AG08395 (cell line): ENCODE measurements at regions not wholly inside any gene's neighbourhood (a gene's known extent, or its start where the extent isn't known, plus 50 kb on each side); places are given as distances from the start of the nearest gene placed in this dataset.

Source experiments
- DNase-seq: peaks from one replicate; pipeline ENCODE4 v3.0.0; 2012; ENCODE audit warnings: mixed read lengths, low spot score

DNA sequence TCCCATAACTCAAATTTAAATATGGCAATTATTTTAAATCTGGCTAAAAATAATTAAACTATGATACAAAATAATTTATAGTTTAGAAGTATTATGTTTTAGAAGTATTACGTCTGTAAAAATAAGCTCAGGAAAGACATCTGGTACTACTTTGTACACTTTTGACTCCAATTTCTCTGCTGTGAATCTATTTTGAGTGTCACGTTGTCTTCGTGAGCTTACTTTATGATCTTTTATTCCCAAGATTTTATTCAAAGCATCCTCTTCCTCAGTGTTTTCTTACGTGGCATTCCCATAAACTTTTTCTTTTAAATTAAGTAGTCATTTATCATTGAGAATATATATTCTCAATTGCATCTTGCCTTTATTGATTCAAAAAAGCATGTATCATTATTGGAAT lies 223.3 kb upstream of the KCNJ16 start:
- DNase-seq = no peak

DNA sequence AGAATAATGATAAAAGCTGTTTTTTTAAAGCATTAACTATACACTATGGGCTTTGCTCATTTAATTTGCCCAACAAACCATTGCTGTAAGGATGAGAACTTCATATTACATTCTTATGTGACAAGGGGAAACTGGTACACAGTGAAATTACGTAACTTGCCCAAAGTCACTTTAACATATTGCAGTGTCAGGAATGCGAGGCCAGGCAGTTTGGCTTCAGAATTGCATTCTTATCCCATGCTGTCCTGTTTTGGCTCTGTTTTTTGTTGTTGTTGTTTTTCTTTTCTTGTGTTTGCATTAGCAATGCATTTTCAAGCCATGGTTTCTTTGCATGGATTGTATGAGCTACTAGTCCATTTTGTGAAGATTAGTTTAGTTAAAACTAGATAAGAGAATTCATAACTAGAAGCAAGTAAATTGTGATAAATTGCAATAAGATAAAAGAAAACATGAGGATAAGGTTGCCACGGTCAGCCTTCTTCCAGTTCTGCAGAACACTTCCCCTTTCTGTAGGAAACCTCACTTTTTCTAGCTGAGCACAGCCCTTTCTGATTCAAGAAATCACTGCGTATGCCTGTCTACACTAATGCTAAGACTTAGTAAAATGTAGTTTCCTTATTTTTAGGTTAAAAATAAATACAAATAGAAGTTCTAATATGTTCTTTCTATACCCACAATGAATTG lies 221.3 kb upstream of the KCNJ16 start:
- DNase-seq = peak; percentile 50

DNA sequence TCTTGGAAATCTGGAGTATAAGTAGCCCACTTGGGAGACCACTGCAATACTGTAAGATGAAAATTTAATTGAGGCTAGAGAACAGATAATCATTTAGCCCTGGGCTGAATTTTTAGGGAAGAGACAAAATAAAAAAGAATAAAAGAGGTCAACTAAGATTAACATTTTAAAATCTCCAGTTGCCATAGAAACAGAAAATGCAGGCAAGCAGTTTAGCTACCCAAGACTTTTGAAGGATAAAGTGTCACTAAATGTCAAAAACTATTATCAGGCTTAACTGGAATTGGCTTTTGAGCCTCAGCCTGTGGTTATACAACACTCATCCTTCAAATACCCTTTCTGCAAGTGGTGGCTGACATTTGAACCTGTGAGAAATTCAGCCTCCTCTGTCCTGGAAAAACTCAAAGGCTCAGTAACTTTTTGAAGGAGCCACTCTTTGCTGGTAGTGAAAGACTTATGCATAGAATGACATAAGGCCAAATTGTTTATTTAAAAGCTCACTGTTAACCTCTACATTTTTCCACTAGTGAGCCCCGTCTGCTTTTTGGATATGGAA lies 220.7 kb upstream of the KCNJ16 start:
- no peak for DNase-seq

DNA sequence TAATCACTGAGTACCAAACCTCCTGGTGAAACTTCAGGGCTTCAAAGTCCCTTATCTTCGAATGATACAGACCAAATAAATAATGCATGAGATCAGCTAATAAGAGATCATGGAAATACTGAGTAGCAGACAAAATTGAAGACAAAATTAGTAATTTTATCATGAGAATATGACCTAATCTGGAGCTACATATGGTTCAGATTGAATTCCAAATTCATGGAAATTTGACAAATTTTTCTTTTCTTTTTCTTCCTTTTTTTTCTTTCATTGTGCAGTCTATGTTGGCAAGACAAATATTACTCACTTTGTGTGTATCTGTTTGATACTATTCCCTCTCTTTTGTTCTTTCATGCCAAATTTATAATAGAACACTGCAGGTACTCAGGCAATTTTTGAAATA lies 218.1 kb upstream of the KCNJ16 start:
- DNase-seq = no peak

DNA sequence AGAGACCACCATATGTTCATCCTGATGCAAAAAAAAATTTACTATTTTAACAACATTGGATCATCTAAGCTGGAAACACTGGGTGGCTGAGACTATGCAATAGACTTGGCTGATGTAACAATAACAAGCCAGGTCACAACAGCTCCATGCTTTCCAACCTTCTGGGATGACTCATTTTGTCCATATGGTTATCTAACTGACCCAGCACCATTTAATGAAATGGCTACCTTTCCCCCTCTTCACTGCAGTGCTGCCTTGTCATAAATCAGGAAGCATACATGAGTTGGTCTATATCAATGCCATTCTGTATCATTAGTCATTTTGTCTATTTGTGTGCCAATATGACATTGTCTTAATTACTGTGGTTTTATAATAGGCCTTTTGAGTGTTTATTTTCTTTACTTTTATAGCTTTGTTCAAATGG lies 217.6 kb upstream of the KCNJ16 start:
- DNase-seq = peak; percentile 68

DNA sequence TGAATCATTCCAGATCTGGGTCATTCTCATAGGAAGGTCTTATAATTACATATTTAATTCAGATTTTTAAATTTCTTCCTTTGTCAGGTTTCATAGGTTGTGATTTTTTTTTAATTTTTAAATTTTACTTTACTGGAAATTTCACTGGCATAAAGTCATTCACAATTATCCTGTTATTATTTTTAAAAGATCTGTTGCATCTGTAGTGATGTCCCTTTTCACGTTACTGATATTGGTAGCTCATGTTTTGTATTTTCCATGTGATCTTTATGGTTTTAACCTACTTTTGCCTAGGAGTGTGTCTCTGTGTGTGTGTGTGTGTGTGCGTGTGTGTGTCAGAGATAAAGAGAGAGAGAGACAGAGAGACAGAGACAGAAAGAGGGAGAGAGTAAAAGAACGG lies 216.6 kb upstream of the KCNJ16 start:
- no peak for DNase-seq

DNA sequence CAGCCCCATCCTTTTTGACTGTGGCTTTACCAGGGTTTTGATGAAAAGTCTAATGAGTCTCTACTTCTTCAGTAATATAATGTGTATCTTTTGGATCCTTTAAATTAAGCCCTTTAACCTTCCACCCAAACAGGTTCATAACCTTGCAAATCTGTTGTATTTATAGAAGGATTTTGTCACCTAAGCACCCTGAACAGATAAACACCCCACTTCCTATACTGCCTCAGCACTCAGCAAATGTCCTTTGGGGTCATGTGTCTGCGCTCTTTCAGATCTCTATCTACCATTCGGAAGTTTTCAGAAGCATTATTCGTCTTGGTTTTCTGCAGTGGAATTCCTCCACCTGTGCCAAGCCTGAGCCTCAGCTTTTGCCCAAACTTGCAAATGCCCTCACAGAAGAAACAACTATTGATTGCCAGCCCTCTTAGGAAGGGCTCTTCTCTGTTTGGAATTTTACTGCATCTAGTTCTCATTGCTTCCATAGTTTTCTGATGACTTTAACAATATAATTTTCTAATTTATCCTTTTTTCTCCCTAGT lies 214.8 kb upstream of the KCNJ16 start:
- DNase-seq = no peak

DNA sequence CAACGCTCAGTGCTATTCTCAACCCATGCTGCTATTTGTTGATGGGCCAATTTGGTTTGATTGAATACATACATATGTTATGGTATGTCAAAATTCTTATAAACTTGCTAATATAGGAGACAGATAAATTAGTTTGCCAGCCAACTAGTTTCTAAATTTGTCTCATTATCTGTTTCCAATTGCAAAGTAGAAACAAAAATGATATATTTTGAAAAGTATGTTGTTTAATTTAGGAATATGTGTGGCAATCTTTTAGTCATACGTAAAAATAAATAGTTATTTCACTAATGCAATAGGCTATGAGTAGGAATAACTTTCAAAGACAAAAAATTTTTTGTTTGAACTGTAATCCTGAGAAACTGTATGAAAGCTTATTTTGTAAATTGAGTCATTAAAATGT lies 210.6 kb upstream of the KCNJ16 start:
- DNase-seq = no peak

DNA sequence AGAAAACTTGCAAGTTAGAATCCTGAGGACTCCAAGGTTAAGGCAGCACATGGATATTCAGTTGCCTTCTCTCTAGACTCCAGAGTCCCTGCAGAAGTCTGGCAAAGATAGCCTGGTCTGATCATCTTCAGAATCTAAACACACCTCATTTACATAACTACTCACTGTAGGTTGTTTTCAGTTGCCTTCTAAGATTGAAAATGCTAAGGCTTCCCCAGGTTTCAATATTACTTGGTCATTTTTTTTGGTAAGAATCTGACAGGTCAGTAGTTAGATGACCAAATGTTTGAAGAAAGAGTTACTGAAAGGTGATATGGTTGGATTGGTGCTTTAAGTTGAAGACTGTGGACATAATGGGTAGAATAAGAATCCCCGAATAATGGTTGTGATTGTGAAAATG lies 205.4 kb upstream of the KCNJ16 start:
- DNase-seq = no peak

DNA sequence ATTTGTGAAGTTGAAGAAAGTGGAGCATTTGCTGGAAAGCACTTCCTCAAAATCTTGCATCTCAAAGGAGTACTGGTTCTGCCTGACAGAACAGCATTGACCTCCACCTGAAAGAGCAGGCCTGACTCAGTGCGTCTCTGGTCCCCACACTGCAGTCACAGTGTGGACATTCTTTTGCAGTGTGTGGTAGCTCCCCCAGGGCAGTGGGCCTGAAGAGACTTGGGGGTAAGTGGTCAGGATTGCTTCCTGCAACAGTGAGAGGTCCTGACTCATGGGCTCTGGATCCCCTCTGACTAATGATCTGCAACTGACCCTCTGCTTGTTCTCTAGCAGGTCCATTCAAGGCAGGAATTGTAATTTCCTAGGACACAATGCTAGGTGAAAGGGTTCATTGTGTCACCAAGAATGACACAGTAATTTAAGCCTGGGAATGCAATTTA lies 204.9 kb upstream of the KCNJ16 start:
- DNase-seq = peak; percentile 68

DNA sequence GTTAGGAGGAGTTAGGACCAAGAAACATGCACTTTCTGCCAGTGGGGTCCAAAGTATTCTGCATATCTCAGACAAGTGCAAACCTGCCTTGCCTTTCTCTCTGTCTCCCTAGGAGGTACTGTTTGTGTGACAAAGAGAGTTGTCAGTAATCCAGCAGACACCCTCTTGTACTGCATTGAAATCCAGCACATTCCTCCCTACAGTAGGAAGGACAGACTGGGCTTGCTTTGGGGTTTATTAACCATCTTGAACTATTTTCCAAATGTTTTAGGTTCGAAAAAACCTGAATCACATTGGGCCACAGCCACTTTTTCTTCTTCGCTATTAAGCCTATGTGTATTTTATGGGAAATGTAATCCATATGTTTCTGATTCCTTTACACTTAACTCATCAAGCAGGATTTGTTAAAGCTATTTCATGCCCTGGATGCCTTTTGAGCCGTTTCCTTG lies 204.2 kb upstream of the KCNJ16 start:
- peak; percentile 65 for DNase-seq

DNA sequence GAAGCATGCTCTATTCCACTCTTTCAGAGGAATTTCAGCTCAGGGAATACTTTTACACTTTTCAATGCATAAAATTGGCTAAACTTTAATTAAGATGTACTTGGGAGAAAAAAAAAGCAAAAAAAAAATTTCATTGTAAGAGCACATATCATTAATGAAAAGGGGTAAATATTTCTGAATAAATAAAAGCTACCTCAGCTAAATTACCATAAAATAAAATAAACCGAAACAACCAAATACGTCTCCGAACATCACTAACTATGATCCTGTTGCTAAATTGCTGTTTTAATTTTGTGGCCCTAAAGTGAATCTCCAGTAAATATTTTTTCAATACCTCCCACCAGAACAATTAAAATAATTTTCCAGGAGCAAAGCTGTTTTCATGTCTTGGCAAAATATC lies 203.7 kb upstream of the KCNJ16 start:
- DNase-seq = no peak

DNA sequence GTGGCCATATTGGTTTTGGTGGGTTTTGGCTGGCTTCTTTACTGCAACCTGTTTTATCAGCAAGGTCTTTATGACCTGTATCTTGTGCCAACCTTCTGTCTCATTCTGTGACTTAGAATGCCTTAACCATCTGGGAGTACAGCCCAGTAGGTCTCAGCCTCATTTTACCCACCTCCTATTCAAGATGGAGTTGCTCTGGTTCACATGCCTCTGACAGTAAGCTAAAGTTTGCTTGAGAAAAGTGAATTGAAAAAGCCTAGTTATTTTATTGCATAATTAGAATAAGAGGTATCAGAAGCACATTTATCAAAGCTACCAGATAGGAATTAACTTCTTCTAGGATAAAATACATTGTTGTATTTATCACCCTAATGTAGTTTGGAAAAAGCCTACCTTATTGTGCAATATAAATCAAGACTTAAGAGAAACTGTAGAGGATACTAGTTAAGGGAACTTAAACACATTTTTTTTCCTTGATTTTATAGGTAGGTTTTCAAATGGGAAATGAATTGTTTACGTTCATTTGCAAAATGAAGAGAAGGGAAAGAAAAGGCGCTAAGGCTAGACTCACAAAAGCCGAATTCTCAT lies 202.3 kb upstream of the KCNJ16 start:
- DNase-seq = no peak

DNA sequence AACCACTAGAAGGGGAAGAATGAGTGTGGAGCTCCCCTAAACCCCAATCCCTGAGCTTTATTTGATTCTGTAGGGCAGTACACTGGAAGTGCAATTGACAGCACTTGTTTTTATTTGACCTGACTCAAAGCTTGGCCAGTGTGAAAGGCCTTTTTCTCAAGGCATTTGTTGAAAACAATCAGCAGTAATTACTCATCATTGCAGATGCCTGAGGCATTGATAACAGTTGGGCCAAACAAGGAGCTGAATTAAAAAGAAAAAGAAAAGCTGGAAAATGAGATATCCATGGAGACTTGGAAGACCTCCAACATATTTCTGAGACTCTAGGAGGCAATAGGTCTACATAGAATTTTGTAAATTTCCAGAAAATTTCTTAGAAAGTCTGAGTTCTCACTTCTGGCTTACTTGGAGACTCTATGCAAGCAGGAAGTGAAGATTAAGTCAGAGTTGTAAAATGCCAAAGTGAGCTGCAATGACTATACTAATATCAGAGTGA lies 200.8 kb upstream of the KCNJ16 start:
- DNase-seq = peak; percentile 48

DNA sequence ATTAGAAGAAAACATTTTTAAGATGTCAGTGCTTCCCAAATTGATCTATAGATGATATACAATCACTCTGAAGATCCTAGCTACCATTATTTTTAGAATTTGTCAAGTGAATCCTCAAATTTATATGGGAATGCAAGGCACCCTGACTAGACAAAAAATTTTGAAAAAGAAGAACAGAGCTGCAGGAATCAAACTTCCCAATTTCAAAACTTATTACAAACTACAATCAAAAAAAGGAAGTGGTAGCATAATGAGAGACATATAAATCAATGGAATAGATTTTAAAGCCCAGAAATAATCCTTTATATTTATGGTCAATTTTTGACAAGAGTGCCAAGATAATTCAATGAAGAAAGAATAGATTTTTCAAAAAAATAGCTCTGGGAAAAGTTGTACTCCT lies 198.3 kb upstream of the KCNJ16 start:
- DNase-seq = no peak

DNA sequence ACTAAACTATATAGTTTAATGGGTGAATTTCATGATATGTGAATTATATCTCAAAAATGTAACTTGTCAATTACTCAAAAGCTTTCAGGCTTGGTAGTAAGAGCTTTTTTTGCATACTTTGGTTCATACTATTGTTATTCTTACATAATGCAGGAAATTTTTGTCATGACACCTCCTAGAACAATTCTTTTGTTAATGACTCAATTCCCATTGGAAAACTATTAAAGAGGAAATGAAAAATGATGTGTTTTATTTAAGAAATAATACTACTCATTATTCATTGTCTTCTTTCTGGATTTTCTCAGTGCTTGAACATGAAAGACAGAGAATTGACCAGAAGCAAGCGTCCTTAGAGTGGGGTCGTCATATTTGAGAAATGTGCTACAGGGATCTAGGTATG lies 196.4 kb upstream of the KCNJ16 start:
- no peak for DNase-seq

DNA sequence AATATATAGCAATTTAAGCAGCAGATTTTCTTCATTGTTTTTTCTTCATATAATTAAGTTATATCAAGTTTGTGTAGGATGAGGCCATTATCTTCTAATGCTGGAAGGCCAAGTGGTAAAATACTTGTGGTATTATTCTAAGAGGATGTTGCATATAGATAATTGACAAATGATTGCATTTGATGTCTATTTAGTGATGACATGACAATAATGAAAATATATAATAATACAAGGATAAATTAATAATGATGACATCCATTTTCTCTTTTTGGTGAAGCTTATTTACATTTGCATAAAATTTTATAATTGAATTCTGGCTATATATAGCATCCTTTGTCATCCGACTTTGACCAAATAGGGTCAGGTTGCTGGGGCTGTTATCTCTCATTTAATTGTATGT lies 195.4 kb upstream of the KCNJ16 start:
- no peak for DNase-seq

DNA sequence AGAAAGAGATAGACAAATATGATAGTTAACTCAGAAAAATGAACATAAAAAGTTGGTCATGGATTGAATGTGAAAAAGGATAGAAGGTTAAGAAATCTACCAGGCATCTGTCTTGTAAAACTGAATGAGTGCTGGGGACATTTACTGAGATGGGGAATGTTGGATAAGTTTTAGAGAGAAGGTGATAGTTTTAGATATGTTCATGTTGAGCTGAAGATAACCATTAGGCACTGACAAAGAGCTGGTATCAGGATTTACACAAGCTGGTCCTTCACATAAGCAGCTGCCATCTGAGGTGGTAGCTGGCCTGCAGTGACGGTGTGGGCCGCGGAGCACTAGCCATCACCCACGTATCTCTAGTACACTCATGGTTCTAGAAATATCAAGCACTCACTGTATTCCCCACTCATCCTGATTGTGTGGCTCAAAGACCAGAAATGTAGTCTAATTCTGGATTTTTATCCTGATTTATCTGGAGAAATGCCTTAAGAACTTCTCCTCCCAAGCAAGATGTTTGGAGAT lies 194.4 kb upstream of the KCNJ16 start:
- DNase-seq = no peak

DNA sequence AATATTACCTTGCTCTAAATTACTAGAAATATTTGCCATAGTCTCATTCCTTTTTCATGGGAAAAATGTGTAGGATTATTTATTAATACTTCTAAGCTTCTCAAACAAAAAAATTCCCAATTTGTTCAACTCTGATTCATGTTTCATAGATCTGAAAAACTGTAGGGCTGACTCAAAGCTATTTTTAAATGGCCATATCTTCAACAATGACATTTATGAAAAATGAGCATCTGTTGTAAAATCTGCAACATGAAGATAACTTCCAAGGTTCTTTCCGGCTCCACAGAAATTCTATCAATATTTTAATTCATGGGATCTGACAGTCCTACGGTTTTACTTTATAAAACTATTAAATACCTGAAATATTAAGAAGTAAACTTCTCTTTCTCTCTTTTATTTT lies 192.7 kb upstream of the KCNJ16 start:
- no peak for DNase-seq

DNA sequence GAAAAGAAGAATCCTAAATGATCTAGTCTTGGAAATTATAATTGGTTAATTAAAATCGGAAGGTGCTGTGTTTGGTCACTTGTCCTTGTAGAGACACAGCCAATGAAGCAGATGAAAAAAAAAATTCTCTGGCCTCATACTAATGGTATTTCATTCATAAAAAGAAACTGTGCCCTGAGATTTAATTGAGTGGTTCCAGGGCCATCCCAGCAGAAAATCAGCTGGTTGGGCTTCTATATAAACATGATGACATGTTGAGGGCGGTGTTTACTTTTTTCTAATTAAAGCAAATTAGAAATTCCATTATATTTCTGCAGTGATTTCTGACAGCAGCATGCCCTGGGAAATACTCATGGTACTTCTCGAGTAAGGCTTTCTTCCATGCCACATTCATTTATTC lies 191.9 kb upstream of the KCNJ16 start:
- DNase-seq = no peak

DNA sequence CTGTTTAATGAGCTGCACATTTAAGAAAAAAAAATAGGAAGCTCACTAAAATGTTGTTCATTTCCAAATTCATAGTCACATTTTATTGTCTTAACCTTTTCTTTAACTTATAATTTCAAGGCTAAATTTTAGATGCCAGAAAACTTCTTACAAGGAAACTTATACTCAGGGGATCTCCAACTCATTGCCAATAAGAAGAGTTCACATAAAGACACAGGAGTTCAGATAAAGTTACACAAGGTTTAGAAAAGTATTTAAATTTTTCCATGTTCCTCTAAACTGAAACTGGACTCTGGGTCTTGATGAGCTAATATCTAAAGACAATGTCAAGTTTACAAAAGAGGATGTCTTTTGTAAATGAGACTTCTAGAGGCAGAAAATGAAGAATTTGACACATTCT lies 190.7 kb upstream of the KCNJ16 start:
- no peak for DNase-seq

DNA sequence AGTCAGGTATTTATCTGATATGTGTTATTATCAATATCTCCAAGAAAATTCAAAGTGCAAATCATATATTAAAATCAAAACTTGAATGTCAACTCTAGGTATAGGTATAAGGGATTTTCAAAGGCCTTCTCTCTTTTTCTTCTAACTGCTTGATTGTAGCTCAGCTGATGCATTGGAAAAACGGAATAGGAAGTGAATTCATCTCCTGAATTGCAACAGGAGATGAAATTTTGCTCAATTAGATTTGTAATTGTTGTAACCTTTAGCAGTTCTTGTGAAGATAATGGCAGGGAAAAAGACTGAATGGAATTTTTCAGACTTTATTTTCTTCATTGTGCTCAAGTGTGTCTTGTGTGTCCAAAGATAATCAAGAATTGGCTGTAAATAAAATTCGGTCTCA lies 190.2 kb upstream of the KCNJ16 start:
- DNase-seq = no peak

DNA sequence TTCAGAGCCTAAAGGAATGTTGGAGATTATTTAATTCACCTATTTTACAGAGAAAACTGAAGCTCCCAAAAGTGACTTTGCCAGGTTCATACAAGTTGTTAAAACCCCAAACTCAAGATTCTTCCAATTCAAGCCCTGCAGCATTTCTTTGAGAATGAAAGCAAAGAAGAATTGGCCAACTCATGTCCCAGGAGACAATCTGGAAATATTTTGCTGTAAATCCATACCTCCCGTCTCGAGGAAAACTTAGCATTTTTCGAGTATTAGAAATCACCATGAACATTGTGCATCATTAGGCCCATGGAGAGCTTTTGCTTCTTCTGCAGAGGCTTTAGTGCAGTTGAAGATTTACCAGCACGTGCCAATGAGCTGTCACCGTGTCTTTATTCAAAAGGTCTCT lies 176.4 kb upstream of the KCNJ16 start:
- DNase-seq = no peak
